Neural cell (in vitro differentiated cells): ENCODE measurements at regions not wholly inside any gene's neighbourhood (a gene's known extent, or its start where the extent isn't known, plus 50 kb on each side); places are given as distances from the start of the nearest gene placed in this dataset.

Experiments used
- H2AFZ ChIP-seq: fragments of 200-600, 300-800 bp; sonication (generic), shearing (Covaris generic); 2 replicates; pipeline ENCODE4 v1.6.0; 2014; ENCODE audit warnings: low read depth, mild to moderate bottlenecking, antibody characterized with exemption, low read length, moderate library complexity
- H3F3A ChIP-seq: fragments of 200-600 bp; shearing (Covaris generic); 2 replicates; pipeline ENCODE4 v1.6.1; 2016; ENCODE audit warnings: mild to moderate bottlenecking, moderate library complexity, mixed read lengths, antibody characterized with exemption, low read length; ENCODE audit not compliant: insufficient read depth, poor library complexity, severe bottlenecking
- H3K27ac ChIP-seq: fragments of 200-600, 300-800 bp; sonication (generic), shearing (Covaris generic); 2 replicates; pipeline ENCODE4 v1.5.1; 2014; ENCODE audit warnings: mild to moderate bottlenecking, low read length, moderate library complexity
- H3K27me3 ChIP-seq: fragments of 300-800, 200-600 bp; sonication (generic), shearing (Covaris generic); 2 replicates; pipeline ENCODE4 v1.6.0; 2014; ENCODE audit warnings: mild to moderate bottlenecking, low read depth, low read length, moderate library complexity; ENCODE audit not compliant: insufficient read depth
- H3K36me3 ChIP-seq: fragments of 300-800, 200-600 bp; sonication (generic), shearing (Covaris generic); 2 replicates; pipeline ENCODE4 v1.5.1; 2014; ENCODE audit warnings: mild to moderate bottlenecking, antibody characterized with exemption, low read length, moderate library complexity; ENCODE audit not compliant: insufficient read depth
- H3K4me2 ChIP-seq: fragments of 300-800, 200-600 bp; sonication (generic), shearing (Covaris generic); 2 replicates; pipeline ENCODE4 v1.6.0; 2014; ENCODE audit warnings: mild to moderate bottlenecking, low read length
- H3K4me3 ChIP-seq: fragments of 300-800, 200-600 bp; sonication (generic), shearing (Covaris generic); 2 replicates; pipeline ENCODE4 v1.5.1; 2014; ENCODE audit warnings: mild to moderate bottlenecking, low read length, moderate library complexity
- H3K79me2 ChIP-seq: fragments of 200-600 bp; shearing (Covaris generic); replicated peaks from 2 replicates; pipeline ENCODE4 v1.6.0; 2014; ENCODE audit warnings: mild to moderate bottlenecking, low read length, moderate library complexity; ENCODE audit not compliant: insufficient read depth
- H3K9ac ChIP-seq: fragments of 300-800, 200-600 bp; sonication (generic), shearing (Covaris generic); 2 replicates; pipeline ENCODE4 v1.6.1; 2016; ENCODE audit warnings: mild to moderate bottlenecking, low read length, mixed read lengths
- H3K9me2 ChIP-seq: fragments of 200-600 bp; shearing (Covaris generic); 2 replicates; pipeline ENCODE4 v1.6.1; 2016; ENCODE audit warnings: mild to moderate bottlenecking, low read length, mixed read lengths; ENCODE audit not compliant: insufficient read depth
- H3K9me3 ChIP-seq: fragments of 200-600, 300-800 bp; sonication (generic), shearing (Covaris generic); 2 replicates; pipeline ENCODE4 v1.6.1; 2016; ENCODE audit warnings: mild to moderate bottlenecking, mixed run types, low read length, moderate library complexity, mixed read lengths
- H4K20me1 ChIP-seq: fragments of 200-600 bp; shearing (Covaris generic); 2 replicates; pipeline ENCODE4 v1.6.1; 2016; ENCODE audit warnings: mild to moderate bottlenecking, mixed run types; ENCODE audit not compliant: insufficient read depth
- CTCF ChIP-seq: fragments of 450-650 bp; IDR thresholded peaks from 2 replicates; pipeline ENCODE4 v1.5.1; 2014; ENCODE audit warnings: antibody characterized with exemption, mild to moderate bottlenecking, moderate library complexity; ENCODE audit not compliant: poor library complexity, severe bottlenecking
- EP300 ChIP-seq: fragments of 450-650 bp; conservative IDR thresholded peaks from 2 replicates; pipeline ENCODE4 v1.6.1; 2014; ENCODE audit warnings: antibody characterized with exemption, mild to moderate bottlenecking, moderate library complexity; ENCODE audit not compliant: poor library complexity, severe bottlenecking
- EZH2 ChIP-seq: fragments of 200-600, 300-800 bp; shearing (Covaris generic), sonication (generic); IDR thresholded peaks from 2 replicates; pipeline ENCODE4 v1.6.1; 2014; ENCODE audit warnings: antibody characterized with exemption, low read length, borderline replicate concordance, mild to moderate bottlenecking; ENCODE audit not compliant: insufficient read depth, poor library complexity, severe bottlenecking
- MXI1 ChIP-seq: fragments of 450-650 bp; conservative IDR thresholded peaks from 2 replicates; pipeline ENCODE4 v1.6.1; 2014; ENCODE audit warnings: antibody characterized with exemption, mild to moderate bottlenecking; ENCODE audit not compliant: poor library complexity, severe bottlenecking
- POLR2AphosphoS5 ChIP-seq: IDR thresholded peaks from 2 replicates; pipeline ENCODE4 v1.6.1; 2012
- RAD21 ChIP-seq: fragments of 450-650 bp; conservative IDR thresholded peaks from 2 replicates; pipeline ENCODE4 v1.6.1; 2014; ENCODE audit warnings: antibody characterized with exemption, mild to moderate bottlenecking, moderate library complexity
- REST ChIP-seq: IDR thresholded peaks from 2 replicates; pipeline ENCODE4 v1.6.1; 2012; ENCODE audit warnings: borderline replicate concordance
- SMC3 ChIP-seq: fragments of 450-650 bp; conservative IDR thresholded peaks from 2 replicates; pipeline ENCODE4 v1.6.1; 2014; ENCODE audit warnings: antibody characterized with exemption, mild to moderate bottlenecking, moderate library complexity; ENCODE audit not compliant: poor library complexity
- TAF1 ChIP-seq: IDR thresholded peaks from 2 replicates; pipeline ENCODE4 v1.6.1; 2012; ENCODE audit warnings: low read depth

- no peak overlapping the region for H3K4me2 ChIP-seq
- H3K4me3 ChIP-seq = no peak overlapping the region
- no peak overlapping the region for H3K27ac ChIP-seq
- H3K9ac ChIP-seq = no peak overlapping the region
- no peaks in the 10 kb centered on the region for H4K20me1 ChIP-seq
- no peaks in the 10 kb centered on the region for H3K36me3 ChIP-seq
- no peaks in the 10 kb centered on the region for H3F3A ChIP-seq
- no peaks in the 10 kb centered on the region for H3K27me3 ChIP-seq
- no peaks in the 10 kb centered on the region for H3K79me2 ChIP-seq
- no peaks in the 10 kb centered on the region for H3K9me2 ChIP-seq
- H3K9me3 ChIP-seq = no peaks in the 10 kb centered on the region
- TF ChIP-seq REST (no peak), CTCF (no peak), RAD21 (no peak), SMC3 (no peak), POLR2AphosphoS5 (no peak), EZH2 (no peak), MXI1 (no peak)
- no peak overlapping the region for H2AFZ ChIP-seq
These were observed 69.7 kb upstream of the PLPP4 start for GRCh38 chr10:120387326-120387725.

- Histone ChIP-seq H3K27me3 (no peaks in the 10 kb centered on the region), H3K9me2 (no peaks in the 10 kb centered on the region), H3K27ac (no peak overlapping the region)
These were observed 64.8 kb upstream of the PLPP4 start for GRCh38 chr10:120392245-120392644.

More at GRCh38 chr10:120392245-120392644, 64.8 kb upstream of the PLPP4 start:
- TF ChIP-seq RAD21 (no peak), POLR2AphosphoS5 (no peak), EZH2 (no peak), REST (no peak), MXI1 (no peak), TAF1 (no peak), CTCF (no peak), SMC3 (no peak), EP300 (no peak)
- Histone ChIP-seq H3K36me3 (no peaks in the 10 kb centered on the region), H3K9ac (no peak overlapping the region), H3F3A (no peaks in the 10 kb centered on the region), H3K79me2 (no peaks in the 10 kb centered on the region), H3K4me3 (no peak overlapping the region), H3K9me3 (no peaks in the 10 kb centered on the region), H4K20me1 (no peaks in the 10 kb centered on the region), H2AFZ (no peak overlapping the region), H3K4me2 (no peak overlapping the region)
